Esophagus squamous epithelium (tissue), 4 donors: ENCODE measurements at regions not wholly inside any gene's neighbourhood (a gene's known extent, or its start where the extent isn't known, plus 50 kb on each side); places are given as distances from the start of the nearest gene placed in this dataset.

Experiments
- CTCF ChIP-seq, 6 experiments: fragments of 450-650 bp in 4 of 6; fragments of 200-600 bp in 2 of 6; sonication (generic) in 2 of 6; IDR thresholded peaks; one replicate each; pipeline ENCODE4 v1.5.1; 2016 to 2019; ENCODE audit warnings: antibody characterized with exemption in 6 of 6, mild to moderate bottlenecking in 4 of 6, moderate library complexity in 4 of 6
- POLR2A ChIP-seq, 4 donors: fragments of 450-650 bp; IDR thresholded peaks; one replicate each; pipeline ENCODE4 v1.6.1; 2017; ENCODE audit warnings: antibody characterized with exemption in 4 of 4, mild to moderate bottlenecking in 4 of 4, moderate library complexity in 3 of 4

GRCh38 chr2:193891023-193891422 is 1696.3 kb upstream of the TMEFF2 start:
- TF ChIP-seq POLR2A (IDR thresholded peaks at IDR 0.05) (no peak), CTCF (IDR thresholded peaks at IDR 0.05) (no peak)
